ENCODE measurements at regions not wholly inside any gene's neighbourhood (a gene's known extent, or its start where the extent isn't known, plus 50 kb on each side); places are given as distances from the start of the nearest gene placed in this dataset.
A peak's percentile ranks its signal among the peaks of the same experiment; 100 is the strongest.
"Not testable (repeated sequence)": the region's sequence is repeated elsewhere in the genome, so short reads cannot be mapped to it uniquely, and the experiment has no call there.

DNA sequence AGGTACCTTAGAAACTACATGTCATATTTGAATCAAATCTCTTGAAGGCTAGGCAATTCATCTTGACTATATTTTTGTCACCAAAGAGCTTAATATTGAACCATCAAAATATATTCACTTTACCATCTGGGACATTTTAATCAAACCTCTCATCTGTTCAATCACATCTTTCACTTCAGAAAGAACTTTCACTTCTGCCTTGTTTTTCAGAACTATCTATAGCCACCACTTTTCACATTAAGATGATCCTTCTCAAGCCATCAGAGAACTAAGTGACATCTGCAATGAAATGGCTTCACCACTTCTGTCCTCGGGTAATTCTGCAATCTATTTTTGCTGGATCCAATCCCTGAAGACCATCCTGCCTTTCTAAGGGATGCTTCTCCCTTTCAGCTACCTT lies 57.8 kb downstream of the OR2B2 start:
- Mint-ChIP-seq H3K27ac (no peak overlapping the region), H3K4me1 (peaks cover 4% of the 10 kb centered on the region), H3K27me3 (peaks cover 16% of the 10 kb centered on the region), H3K9me3 (no peaks in the 10 kb centered on the region), H3K4me3 (no peak overlapping the region), H3K36me3 (ENCODE audit: low read depth) (no peaks in the 10 kb centered on the region)
- POLR2A ChIA-PET, result interaction anchor here (1.2 kb wide), 1 partner anchor 10 kb away, joined by 4 read pairs; a partner anchor contains a TSS
- DNase-seq, result no peak
- CTCF ChIA-PET, result interaction anchor here (1.1 to 1.4 kb wide), 2 partner anchors 13 to 16 kb away, joined by 3 read pairs; a partner anchor contains a TSS

DNA sequence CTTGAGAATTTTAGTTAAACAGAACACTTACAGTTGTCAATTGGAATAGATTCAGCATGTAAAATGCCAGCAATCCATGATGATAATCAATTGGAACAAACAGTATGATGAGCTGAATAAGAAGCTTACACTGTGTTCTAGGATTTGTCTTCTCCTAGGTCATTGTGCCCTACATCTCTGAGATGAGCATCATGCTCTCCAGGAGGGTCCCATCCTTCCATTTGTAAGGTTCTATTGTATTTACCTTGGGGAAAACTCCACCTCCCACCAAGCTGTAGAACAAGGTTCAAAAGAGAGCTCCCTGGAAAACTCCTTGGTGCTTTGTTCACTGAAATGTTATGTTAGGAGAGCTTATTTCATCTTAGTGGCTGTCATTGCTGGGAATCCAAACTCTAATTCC lies 60.8 kb downstream of the OR2B2 start:
- H3K27ac Mint-ChIP-seq, result no peak overlapping the region
- peaks cover 17% of the 10 kb centered on the region for H3K27me3 Mint-ChIP-seq
- ChIA-PET CTCF (interaction anchor here (0.6 to 1.6 kb wide), 7 partner anchors 10 to 884 kb away, joined by 3 to 6 read pairs (median 4); no protein-coding TSS in a partner anchor), POLR2A (interaction anchor here (0.7 to 2.0 kb wide), 4 partner anchors 11 to 647 kb away, joined by 4 to 22 read pairs (median 4); a partner anchor contains a TSS)
- DNase-seq, result no peak
- no peaks in the 10 kb centered on the region for H3K36me3 Mint-ChIP-seq (ENCODE audit: low read depth)
- H3K4me3 Mint-ChIP-seq, result no peak overlapping the region
- H3K9me3 Mint-ChIP-seq, result no peaks in the 10 kb centered on the region
- peaks cover 4% of the 10 kb centered on the region for H3K4me1 Mint-ChIP-seq

GRCh38 chr6:27849001-27849400 lies 63.2 kb downstream of the OR2B2 start:
- ChIA-PET CTCF (interaction anchor here (0.6 to 2.5 kb wide), 5 partner anchors 12 to 714 kb away, joined by 3 to 9 read pairs (median 4); a partner anchor contains a TSS), POLR2A (interaction anchor here (0.9 to 1.5 kb wide), 2 partner anchors 11 to 16 kb away, joined by 3 to 6 read pairs; a partner anchor contains a TSS)
- not testable (repeated sequence) for H3K27ac Mint-ChIP-seq; H3K4me1 Mint-ChIP-seq; DNase-seq; H3K9me3 Mint-ChIP-seq; H3K36me3 Mint-ChIP-seq (ENCODE audit: low read depth); H3K4me3 Mint-ChIP-seq
- H3K27me3 Mint-ChIP-seq, result peaks cover 14% of the 10 kb centered on the region

- ChIA-PET CTCF (interaction anchor here (1.0 kb wide), 1 partner anchor 9 kb away, joined by 3 read pairs; a partner anchor contains a TSS), POLR2A (no interaction called here)
- Mint-ChIP-seq H3K27me3 (peaks cover 14% of the 10 kb centered on the region), H3K4me1 (no peaks in the 10 kb centered on the region), H3K36me3 (ENCODE audit: low read depth) (peaks cover 7% of the 10 kb centered on the region), H3K27ac (no peak overlapping the region), H3K9me3 (no peaks in the 10 kb centered on the region), H3K4me3 (no peak overlapping the region)
- DNase-seq, result no peak
These were observed 64.5 kb downstream of the OR2B2 start for GRCh38 chr6:27847706-27848105.

GRCh38 chr6:27840572-27840971 lies 71.6 kb downstream of the OR2B2 start:
- POLR2A ChIA-PET, result interaction anchor here (0.8 to 1.0 kb wide), 2 partner anchors 26 to 29 kb away, joined by 3 to 10 read pairs; no protein-coding TSS in a partner anchor
- Mint-ChIP-seq H3K4me3 (no peak overlapping the region), H3K4me1 (peaks cover 18% of the 10 kb centered on the region), H3K27me3 (no peaks in the 10 kb centered on the region), H3K27ac (no peak overlapping the region), H3K9me3 (no peaks in the 10 kb centered on the region), H3K36me3 (ENCODE audit: low read depth) (peaks cover 14% of the 10 kb centered on the region)
- DNase-seq, result no peak
- CTCF ChIA-PET, result interaction anchor here (1.2 kb wide), 1 partner anchor 11 kb away, joined by 6 read pairs; no protein-coding TSS in a partner anchor

GRCh38 chr6:27839626-27840475 lies 72.3 kb downstream of the OR2B2 start:
- Mint-ChIP-seq H3K27me3 (no peaks in the 10 kb centered on the region), H3K4me1 (peaks cover 23% of the 10 kb centered on the region), H3K4me3 (no peak overlapping the region), H3K36me3 (ENCODE audit: low read depth) (peaks cover 17% of the 10 kb centered on the region), H3K27ac (no peak overlapping the region), H3K9me3 (no peaks in the 10 kb centered on the region)
- peak; percentile 56 for DNase-seq
- ChIA-PET CTCF (interaction anchor here (1.2 to 3.3 kb wide), 4 partner anchors 7 to 51 kb away, joined by 3 to 45 read pairs (median 7); a partner anchor contains a TSS), POLR2A (interaction anchor here (0.8 to 11.7 kb wide), 5 partner anchors 26 to 1819 kb away, joined by 3 to 553 read pairs (median 10); a partner anchor contains a TSS)

- Mint-ChIP-seq H3K36me3 (ENCODE audit: low read depth) (peaks cover 19% of the 10 kb centered on the region), H3K27ac (no peak overlapping the region), H3K27me3 (no peaks in the 10 kb centered on the region), H3K9me3 (no peaks in the 10 kb centered on the region), H3K4me3 (no peak overlapping the region), H3K4me1 (peaks cover 28% of the 10 kb centered on the region)
- DNase-seq, result peak; percentile 20
- ChIA-PET POLR2A (interaction anchor here (0.7 to 11.7 kb wide), 11 partner anchors 10 to 1818 kb away, joined by 3 to 553 read pairs (median 13); a partner anchor contains a TSS), CTCF (interaction anchor here (1.3 to 3.3 kb wide), 4 partner anchors 8 to 56 kb away, joined by 3 to 45 read pairs (median 12); a partner anchor contains a TSS)
These were observed 73.1 kb downstream of the OR2B2 start for GRCh38 chr6:27838945-27839625.

DNA sequence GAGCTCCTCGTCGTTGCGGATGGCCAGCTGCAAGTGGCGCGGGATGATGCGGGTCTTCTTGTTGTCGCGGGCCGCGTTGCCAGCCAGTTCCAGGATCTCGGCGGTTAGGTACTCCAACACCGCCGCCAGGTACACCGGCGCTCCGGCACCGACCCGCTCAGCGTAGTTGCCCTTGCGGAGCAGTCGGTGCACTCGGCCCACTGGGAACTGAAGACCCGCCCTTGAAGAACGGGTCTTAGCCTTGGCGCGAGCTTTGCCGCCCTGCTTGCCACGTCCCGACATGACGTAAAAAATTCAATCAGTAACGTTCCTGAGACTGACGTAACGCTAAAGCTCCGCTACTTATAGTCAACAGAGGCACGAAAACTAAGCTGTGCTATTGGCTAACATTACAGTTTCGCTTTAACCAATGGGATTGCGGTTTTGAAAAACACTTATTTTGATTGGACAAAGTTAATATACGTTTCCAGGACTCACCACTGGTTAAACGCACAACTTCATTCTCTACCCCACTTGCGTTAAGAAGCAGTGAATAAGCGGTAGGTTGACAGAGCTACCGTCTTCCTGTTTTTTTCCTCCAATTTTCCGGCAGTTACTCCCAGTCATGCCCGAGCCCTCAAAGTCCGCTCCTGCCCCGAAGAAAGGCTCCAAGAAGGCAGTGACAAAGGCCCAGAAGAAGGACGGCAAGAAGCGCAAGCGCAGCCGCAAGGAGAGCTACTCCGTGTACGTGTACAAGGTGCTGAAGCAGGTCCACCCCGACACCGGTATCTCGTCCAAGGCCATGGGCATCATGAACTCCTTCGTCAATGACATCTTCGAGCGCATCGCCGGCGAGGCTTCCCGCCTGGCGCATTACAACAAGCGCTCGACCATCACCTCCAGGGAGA lies 73.9 kb downstream of the OR2B2 start:
- DNase-seq, result peak; percentile 92
- H3K27ac Mint-ChIP-seq, result no peak overlapping the region
- H3K4me1 Mint-ChIP-seq, result peaks cover 31% of the 10 kb centered on the region
- no peaks in the 10 kb centered on the region for H3K27me3 Mint-ChIP-seq
- peaks cover 19% of the 10 kb centered on the region for H3K36me3 Mint-ChIP-seq (ENCODE audit: low read depth)
- ChIA-PET POLR2A (interaction anchor here (0.5 to 11.7 kb wide), 22 partner anchors 9 to 1817 kb away, joined by 3 to 553 read pairs (median 4); partner anchors contain the start of gene ZKSCAN3), CTCF (interaction anchor here (0.6 to 3.3 kb wide), 14 partner anchors 9 to 711 kb away, joined by 3 to 45 read pairs (median 3); a partner anchor contains a TSS)
- no peaks in the 10 kb centered on the region for H3K9me3 Mint-ChIP-seq
- H3K4me3 Mint-ChIP-seq, result no peak overlapping the region

GRCh38 chr6:27837625-27838057 lies 74.6 kb downstream of the OR2B2 start:
- Mint-ChIP-seq H3K36me3 (ENCODE audit: low read depth) (peaks cover 21% of the 10 kb centered on the region), H3K4me1 (peaks cover 33% of the 10 kb centered on the region), H3K27me3 (no peaks in the 10 kb centered on the region), H3K4me3 (no peak overlapping the region), H3K9me3 (no peaks in the 10 kb centered on the region), H3K27ac (no peak overlapping the region)
- no peak for DNase-seq
- POLR2A ChIA-PET, result interaction anchor here (0.5 to 11.7 kb wide), 16 partner anchors 12 to 1817 kb away, joined by 3 to 553 read pairs (median 6); partner anchors contain the start of gene ZKSCAN3
- CTCF ChIA-PET, result interaction anchor here (0.8 to 3.3 kb wide), 13 partner anchors 8 to 710 kb away, joined by 3 to 45 read pairs (median 5); a partner anchor contains a TSS

GRCh38 chr6:27836783-27837624 lies 75.2 kb downstream of the OR2B2 start:
- Mint-ChIP-seq H3K4me1 (peaks cover 33% of the 10 kb centered on the region), H3K27ac (no peak overlapping the region), H3K9me3 (no peaks in the 10 kb centered on the region), H3K27me3 (no peaks in the 10 kb centered on the region), H3K4me3 (no peak overlapping the region), H3K36me3 (ENCODE audit: low read depth) (peaks cover 17% of the 10 kb centered on the region)
- DNase-seq, result peak; percentile 79
- ChIA-PET POLR2A (interaction anchor here (0.5 to 11.7 kb wide), 15 partner anchors 13 to 1680 kb away, joined by 3 to 553 read pairs (median 5); partner anchors contain the start of gene ZKSCAN3), CTCF (interaction anchor here (0.6 to 3.3 kb wide), 17 partner anchors 9 to 710 kb away, joined by 3 to 45 read pairs (median 4); a partner anchor contains a TSS)
